ENCODE measurements at regions not wholly inside any gene's neighbourhood (a gene's known extent, or its start where the extent isn't known, plus 50 kb on each side); places are given as distances from the start of the nearest gene placed in this dataset.

- 80% methylated on average over 1 of the region's 3 CpGs for WGBS (ENCODE audit: insufficient coverage)
- Histone ChIP-seq H3K27ac (ENCODE audit: low read length) (no peak overlapping the region), H3K4me1 (ENCODE audit: control insufficient read depth, insufficient read depth, low read length) (no peaks in the 10 kb centered on the region), H3K36me3 (ENCODE audit: control insufficient read depth, insufficient read depth, low read length) (no peaks in the 10 kb centered on the region), H3K9me3 (replicated peaks; ENCODE audit: control insufficient read depth, low read depth, low read length) (peaks cover 9% of the 10 kb centered on the region), H3K4me3 (ENCODE audit: low read length) (no peak overlapping the region), H3K27me3 (ENCODE audit: control insufficient read depth, insufficient read depth, low read length) (no peaks in the 10 kb centered on the region)
- DNase-seq = no peak
These were observed 188.9 kb downstream of the ZNF648 start for GRCh38 chr1:181872562-181872961.

DNA sequence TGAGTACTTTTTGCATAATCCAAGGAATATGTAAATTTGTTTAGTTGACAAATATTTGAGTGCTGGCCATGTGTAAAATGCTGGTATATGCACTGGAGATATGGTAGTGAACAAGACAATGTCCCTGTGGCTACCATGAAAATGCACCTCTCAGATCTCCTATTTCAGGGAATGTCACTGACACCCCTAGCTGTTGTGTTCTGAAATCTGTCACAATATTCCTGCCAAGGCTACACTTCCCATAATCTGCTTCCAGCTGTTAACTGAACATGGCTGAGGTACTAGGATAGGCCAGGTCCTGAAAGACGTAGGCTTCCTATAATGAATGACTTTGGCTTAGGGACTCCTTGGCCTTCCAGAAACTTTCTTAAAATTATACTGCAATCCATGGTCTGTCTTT is 197.8 kb downstream of the ZNF648 start:
- Histone ChIP-seq H3K27ac (ENCODE audit: low read length) (no peak overlapping the region), H3K4me3 (ENCODE audit: low read length) (no peak overlapping the region), H3K36me3 (ENCODE audit: control insufficient read depth, insufficient read depth, low read length) (no peaks in the 10 kb centered on the region), H3K4me1 (ENCODE audit: control insufficient read depth, insufficient read depth, low read length) (no peaks in the 10 kb centered on the region), H3K9me3 (replicated peaks; ENCODE audit: control insufficient read depth, low read depth, low read length) (no peaks in the 10 kb centered on the region), H3K27me3 (ENCODE audit: control insufficient read depth, insufficient read depth, low read length) (no peaks in the 10 kb centered on the region)
- DNase-seq = no peak
- no CpG with 5 or more reads among the region's 1 CpG for WGBS (ENCODE audit: insufficient coverage)

DNA sequence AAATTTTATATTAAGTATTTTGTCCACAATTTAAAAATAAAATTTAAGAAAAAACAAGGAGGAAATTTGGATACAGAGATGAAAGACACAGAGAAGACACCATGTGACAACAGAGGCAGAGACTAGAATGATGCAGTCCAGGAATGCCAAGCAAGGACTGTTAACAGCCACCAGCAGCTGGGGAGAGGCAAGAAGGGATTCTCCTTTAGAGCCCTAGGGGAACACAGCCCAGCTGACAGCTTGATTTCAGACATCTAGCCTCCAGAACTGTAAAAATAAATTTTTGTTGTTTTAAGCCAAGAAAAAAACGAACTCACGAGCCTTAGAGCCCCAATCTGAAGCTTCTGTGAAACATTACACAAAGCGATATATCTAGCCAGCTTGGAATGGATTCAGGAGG is 198.5 kb downstream of the ZNF648 start:
- H3K27me3 ChIP-seq (ENCODE audit: control insufficient read depth, insufficient read depth, low read length) = no peaks in the 10 kb centered on the region
- WGBS (ENCODE audit: insufficient coverage) = 100% methylated on average over 1 of the region's 3 CpGs
- no peaks in the 10 kb centered on the region for H3K4me1 ChIP-seq (ENCODE audit: control insufficient read depth, insufficient read depth, low read length)
- no peaks in the 10 kb centered on the region for H3K36me3 ChIP-seq (ENCODE audit: control insufficient read depth, insufficient read depth, low read length)
- no peak overlapping the region for H3K4me3 ChIP-seq (ENCODE audit: low read length)
- DNase-seq = no peak
- no peak overlapping the region for H3K27ac ChIP-seq (ENCODE audit: low read length)
- no peaks in the 10 kb centered on the region for H3K9me3 ChIP-seq (replicated peaks; ENCODE audit: control insufficient read depth, low read depth, low read length)

GRCh38 chr1:181858135-181858534 is 203.4 kb downstream of the ZNF648 start:
- WGBS (ENCODE audit: insufficient coverage) = 65% methylated on average over 3 of the region's 4 CpGs
- H3K27me3 ChIP-seq (ENCODE audit: control insufficient read depth, insufficient read depth, low read length) = no peaks in the 10 kb centered on the region
- H3K4me1 ChIP-seq (ENCODE audit: control insufficient read depth, insufficient read depth, low read length) = no peaks in the 10 kb centered on the region
- no peak overlapping the region for H3K27ac ChIP-seq (ENCODE audit: low read length)
- no peaks in the 10 kb centered on the region for H3K9me3 ChIP-seq (replicated peaks; ENCODE audit: control insufficient read depth, low read depth, low read length)
- no peaks in the 10 kb centered on the region for H3K36me3 ChIP-seq (ENCODE audit: control insufficient read depth, insufficient read depth, low read length)
- H3K4me3 ChIP-seq (ENCODE audit: low read length) = no peak overlapping the region
- DNase-seq = no peak
